ENCODE measurements at regions not wholly inside any gene's neighbourhood (a gene's known extent, or its start where the extent isn't known, plus 50 kb on each side); places are given as distances from the start of the nearest gene placed in this dataset.

- no peak for TF ChIP-seq EZH2phosphoT487 (IDR thresholded peaks at IDR 0.05; ENCODE audit: insufficient read depth, low read depth)
- no peak for TF ChIP-seq EZH2 (IDR thresholded peaks at IDR 0.05; ENCODE audit: insufficient read depth, poor library complexity, severe bottlenecking)
Measured at GRCh38 chr6:139954463-139955071, 580.1 kb upstream of the CITED2 start.

Data from GM23248 (cell line).